Bronchial epithelial cell (primary cell): ENCODE measurements at regions not wholly inside any gene's neighbourhood (a gene's known extent, or its start where the extent isn't known, plus 50 kb on each side); places are given as distances from the start of the nearest gene placed in this dataset.

Experiments
- DNase-seq: peaks from one replicate; pipeline ENCODE4 v3.0.0-alpha.2; 2010; ENCODE audit warnings: low read depth
- FAIRE-seq: peaks from 2 replicates; lab custom pipeline; 2011; peaks lifted over from hg19 to GRCh38; lab: Jason Lieb, UNC
- H3K27me3 ChIP-seq: 2 replicates; pipeline ENCODE4 v1.5.1; 2011; ENCODE audit warnings: low read length; ENCODE audit not compliant: control insufficient read depth, insufficient read depth
- H3K36me3 ChIP-seq: 2 replicates; pipeline ENCODE4 v1.5.1; 2011; ENCODE audit warnings: low read length; ENCODE audit not compliant: control insufficient read depth, insufficient read depth
- H3K4me3 ChIP-seq: 2 replicates; pipeline ENCODE4 v1.5.1; 2011; ENCODE audit warnings: mild to moderate bottlenecking, low read depth, low read length, control low read depth
- CTCF ChIP-seq: IDR thresholded peaks from 2 replicates; pipeline ENCODE4 v1.5.1; 2011; ENCODE audit warnings: mild to moderate bottlenecking, moderate library complexity, low read length, control low read depth, inconsistent platforms; ENCODE audit not compliant: insufficient read depth, severe bottlenecking

DNA sequence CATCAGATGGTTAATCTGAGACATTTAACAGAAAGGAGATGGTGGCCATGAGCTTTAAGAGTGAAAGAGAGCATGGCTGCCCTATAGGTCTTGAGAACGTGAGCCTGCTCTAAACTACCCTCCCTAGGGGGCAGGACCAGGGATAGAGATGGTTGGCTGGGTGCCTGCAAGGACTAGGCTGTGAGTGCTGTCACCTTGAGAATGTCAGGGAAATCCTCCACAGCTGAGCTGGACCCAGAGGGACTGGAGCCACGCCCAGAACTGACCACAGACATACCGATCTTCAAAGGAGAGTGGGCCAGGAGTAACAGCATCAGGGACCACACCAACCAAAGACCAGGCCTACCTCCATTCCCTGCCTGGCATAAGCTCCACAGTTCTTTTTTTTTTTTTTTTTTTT, 53.6 kb upstream of the UBE2E1 start:
- DNase-seq (no peak), FAIRE-seq (no peak)
- no peak for TF ChIP-seq CTCF
- H3K36me3 ChIP-seq: no peaks in the 10 kb centered on the region
- no peaks in the 10 kb centered on the region for H3K27me3 ChIP-seq
- H3K4me3 ChIP-seq: no peak overlapping the region

DNA sequence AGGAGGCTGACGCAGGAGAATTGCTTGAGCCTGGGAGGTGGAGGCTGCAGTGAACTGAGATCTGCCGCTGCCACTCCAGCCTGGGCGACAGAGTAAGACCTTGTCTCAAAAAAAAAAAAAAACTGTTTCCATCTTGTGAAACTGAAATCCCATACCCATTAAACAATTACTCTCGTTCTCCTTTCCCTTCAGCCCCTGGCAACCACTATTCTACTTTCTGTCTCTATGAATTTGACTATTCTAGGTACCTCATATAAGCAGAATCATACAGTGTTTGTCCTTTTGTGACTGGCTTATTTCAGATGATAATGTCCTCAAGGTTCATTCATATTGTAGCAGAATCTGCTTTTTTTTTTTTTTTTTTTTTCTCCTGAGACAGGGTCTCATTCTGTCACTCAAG, 51.5 kb upstream of the UBE2E1 start:
- Histone ChIP-seq H3K27me3 (no peaks in the 10 kb centered on the region), H3K36me3 (no peaks in the 10 kb centered on the region), H3K4me3 (no peak overlapping the region)
- FAIRE-seq: no peak
- DNase-seq: no peak
- no peak for TF ChIP-seq CTCF
